Transverse colon (tissue), 4 donors: ENCODE measurements at regions not wholly inside any gene's neighbourhood (a gene's known extent, or its start where the extent isn't known, plus 50 kb on each side); places are given as distances from the start of the nearest gene placed in this dataset.
A peak's percentile ranks its signal among the peaks of the same experiment; 100 is the strongest.

Experiments used
- DNase-seq: peaks from one replicate; pipeline ENCODE4 v3.0.0-alpha.2; 2019
- H3K27ac ChIP-seq, 4 donors: fragments of 200-600 bp; sonication (generic); 2 replicates each; pipeline ENCODE4 v1.5.1; 2016 to 2018; ENCODE audit warnings: inconsistent platforms in 4 of 4
- H3K27me3 ChIP-seq: fragments of 200-600 bp; sonication (generic); 2 replicates; pipeline ENCODE4 v1.5.1; 2017; ENCODE audit warnings: inconsistent platforms
- H3K36me3 ChIP-seq, 4 donors: fragments of 200-600 bp; sonication (generic); 2 replicates each; pipeline ENCODE4 v1.5.1; 2017 to 2019; ENCODE audit warnings: inconsistent platforms in 4 of 4
- H3K4me1 ChIP-seq, 4 donors: fragments of 200-600 bp; sonication (generic); 2 replicates each; pipeline ENCODE4 v1.5.1; 2017 to 2020; ENCODE audit warnings: inconsistent platforms in 4 of 4
- H3K4me3 ChIP-seq, 4 donors: fragments of 200-600 bp; sonication (generic); 1 replicate in 1 of 4; 2 replicates in 3 of 4; pipeline versions ENCODE4 v1.5.1 to v1.6.1; 2017 to 2019; ENCODE audit warnings: inconsistent platforms in 4 of 4
- H3K9me3 ChIP-seq, 2 donors: fragments of 200-600 bp; sonication (generic); 2 replicates each; pipeline ENCODE4 v1.5.1; 2017 to 2019; ENCODE audit warnings: inconsistent platforms in 2 of 2
- CTCF ChIP-seq, 5 experiments: fragments of 200-600 bp in 3 of 5; fragments of 450-650 bp in 2 of 5; sonication (generic) in 3 of 5; IDR thresholded peaks; 1 replicate in 2 of 5; 2 replicates in 3 of 5; pipeline ENCODE4 v1.5.1; 2016 to 2017; ENCODE audit warnings: antibody characterized with exemption in 5 of 5, inconsistent platforms in 3 of 5, mild to moderate bottlenecking in 2 of 5, moderate library complexity in 1 of 5
- EP300 ChIP-seq: sonication (generic); formaldehyde crosslinking; IDR thresholded peaks from one replicate; pipeline ENCODE4 v1.6.1; 2017; ENCODE audit warnings: antibody characterized with exemption, low read depth
- POLR2A ChIP-seq: fragments of 450-650 bp; IDR thresholded peaks from one replicate; pipeline ENCODE4 v1.6.1; 2016; ENCODE audit warnings: antibody characterized with exemption, mild to moderate bottlenecking, moderate library complexity
- POLR2AphosphoS5 ChIP-seq, 3 donors: sonication (generic); formaldehyde crosslinking; IDR thresholded peaks; one replicate each; pipeline ENCODE4 v1.6.1; 2016; ENCODE audit warnings: antibody characterized with exemption in 3 of 3
- WGBS, 2 donors: methylation state at CpG; one replicate each; pipeline ENCODE4 v1.1.5; 2018; ENCODE audit warnings: low coverage in 1 of 2; 5-methylcytosine and 5-hydroxymethylcytosine counted together
- in situ Hi-C, 4 donors: fragments of 200-750 bp; cut with MboI; loops; one replicate each; pipeline versions ENCODE4 v1.15.0 to v1.15.1; 2017; ENCODE audit warnings: low sequenced_read_pairs in 3 of 4, low pct_ligation_motif_present in 1 of 4, low pct_unique_long_range_greater_than_20kb in 1 of 4
- intact Hi-C: fragments of 100-400 bp; cut with DNase I; formaldehyde crosslinking; loops from one replicate; pipeline ENCODE4 v1.15.1; 2023; ENCODE audit warnings: low total_unique reads

GRCh38 chr6:71393471-71393870 lies 104.9 kb downstream of the OGFRL1 start:
- TF ChIP-seq POLR2AphosphoS5 (IDR thresholded peaks at IDR 0.05) (no peak), CTCF (IDR thresholded peaks at IDR 0.05) (no peak), POLR2A (no peak), EP300 (no peak)
- DNase-seq: no peak
- in situ Hi-C loops (loop anchor here in 2 of 4 donors (25.0 kb wide), 1 partner anchor 694 kb away; no protein-coding TSS in a partner anchor), intact Hi-C loops (no loop called here)
- Histone ChIP-seq H3K9me3 (no peaks in the 10 kb centered on the region), H3K4me1 (peaks cover 3 to 23% (median 8%) of the 10 kb centered on the region in 4 donors), H3K27me3 (no peaks in the 10 kb centered on the region), H3K27ac (peak overlapping the region; percentile 13 to 68 (median 52)), H3K4me3 (no peak overlapping the region), H3K36me3 (no peaks in the 10 kb centered on the region)
- 36 to 51% methylated on average over 1 of the region's 1 CpG for WGBS, 2 donors

- TF ChIP-seq POLR2AphosphoS5 (IDR thresholded peaks at IDR 0.05): no peak
- TF ChIP-seq CTCF (IDR thresholded peaks at IDR 0.05): no peak
- TF ChIP-seq POLR2A: no peak
- Histone ChIP-seq H3K4me3 (no peak overlapping the region), H3K36me3 (no peaks in the 10 kb centered on the region), H3K9me3 (no peaks in the 10 kb centered on the region), H3K4me1 (peaks cover 3 to 20% (median 8%) of the 10 kb centered on the region in 4 donors), H3K27me3 (no peaks in the 10 kb centered on the region), H3K27ac (peak overlapping the region; percentile 13 to 68 (median 52))
- no peak for DNase-seq
- 77 to 85% methylated on average over 1 of the region's 1 CpG for WGBS, 2 donors
- intact Hi-C loops: no loop called here
- in situ Hi-C loops: loop anchor here in 2 of 4 donors (25.0 kb wide), 1 partner anchor 693 kb away; no protein-coding TSS in a partner anchor
These were observed 105.4 kb downstream of the OGFRL1 start for GRCh38 chr6:71393981-71394432.

- H3K9me3 ChIP-seq: no peaks in the 10 kb centered on the region
- H3K4me1 ChIP-seq: peaks cover 3 to 20% (median 8%) of the 10 kb centered on the region in 4 donors
- no peak for TF ChIP-seq EP300
- TF ChIP-seq POLR2AphosphoS5 (IDR thresholded peaks at IDR 0.05): no peak
- TF ChIP-seq CTCF (IDR thresholded peaks at IDR 0.05): no peak
- TF ChIP-seq POLR2A: no peak
- WGBS, 2 donors: 64 to 100% methylated on average over 1 to 2 of the region's 2 CpGs
- no peaks in the 10 kb centered on the region for H3K27me3 ChIP-seq
- intact Hi-C loops: no loop called here
- no peak overlapping the region for H3K4me3 ChIP-seq
- peak overlapping the region in 3 of 4 donors; percentile 13 to 68 (median 40) for H3K27ac ChIP-seq
- no peak for DNase-seq
- no peaks in the 10 kb centered on the region for H3K36me3 ChIP-seq
- in situ Hi-C loops: loop anchor here in 2 of 4 donors (25.0 kb wide), 1 partner anchor 692 kb away; no protein-coding TSS in a partner anchor
These were observed 106.3 kb downstream of the OGFRL1 start for GRCh38 chr6:71394926-71395325.

- in situ Hi-C loops (loop anchor here in 2 of 4 donors (25.0 kb wide), 1 partner anchor 691 kb away; no protein-coding TSS in a partner anchor), intact Hi-C loops (no loop called here)
- Histone ChIP-seq H3K27me3 (no peaks in the 10 kb centered on the region), H3K4me3 (no peak overlapping the region), H3K36me3 (no peaks in the 10 kb centered on the region), H3K4me1 (peaks cover 3 to 27% (median 8%) of the 10 kb centered on the region in 4 donors), H3K27ac (no peak overlapping the region), H3K9me3 (no peaks in the 10 kb centered on the region)
- no peak for TF ChIP-seq EP300
- TF ChIP-seq POLR2A: no peak
- no peak for TF ChIP-seq CTCF (IDR thresholded peaks at IDR 0.05)
- no peak for TF ChIP-seq POLR2AphosphoS5 (IDR thresholded peaks at IDR 0.05)
- DNase-seq: no peak
- WGBS, 2 donors: 49 to 55% methylated on average over 3 of the region's 3 CpGs
These were observed 107.3 kb downstream of the OGFRL1 start for GRCh38 chr6:71395731-71396409.
